ENCODE measurements at regions not wholly inside any gene's neighbourhood (a gene's known extent, or its start where the extent isn't known, plus 50 kb on each side); places are given as distances from the start of the nearest gene placed in this dataset.

DNA sequence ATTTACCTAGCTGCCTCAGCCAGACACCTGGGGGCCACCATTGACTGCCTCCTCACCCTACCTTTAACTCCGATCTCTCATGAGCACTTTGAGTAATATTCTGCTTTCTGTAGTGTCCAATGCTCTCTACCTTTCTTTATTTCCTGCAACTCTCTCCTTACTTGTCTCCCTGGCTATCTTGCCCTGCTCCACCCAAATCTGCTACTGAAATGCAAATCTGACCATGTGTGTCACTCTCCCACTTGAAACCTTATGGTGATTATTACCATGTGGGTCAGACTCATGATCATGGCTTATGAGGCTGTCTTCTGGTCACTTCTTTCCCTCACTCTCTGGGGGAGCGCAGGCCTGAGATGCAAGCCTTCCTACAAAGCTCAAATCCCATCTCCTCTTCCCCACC lies 83.3 kb downstream of the INSIG2 start:
- no peak for DNase-seq

DNA sequence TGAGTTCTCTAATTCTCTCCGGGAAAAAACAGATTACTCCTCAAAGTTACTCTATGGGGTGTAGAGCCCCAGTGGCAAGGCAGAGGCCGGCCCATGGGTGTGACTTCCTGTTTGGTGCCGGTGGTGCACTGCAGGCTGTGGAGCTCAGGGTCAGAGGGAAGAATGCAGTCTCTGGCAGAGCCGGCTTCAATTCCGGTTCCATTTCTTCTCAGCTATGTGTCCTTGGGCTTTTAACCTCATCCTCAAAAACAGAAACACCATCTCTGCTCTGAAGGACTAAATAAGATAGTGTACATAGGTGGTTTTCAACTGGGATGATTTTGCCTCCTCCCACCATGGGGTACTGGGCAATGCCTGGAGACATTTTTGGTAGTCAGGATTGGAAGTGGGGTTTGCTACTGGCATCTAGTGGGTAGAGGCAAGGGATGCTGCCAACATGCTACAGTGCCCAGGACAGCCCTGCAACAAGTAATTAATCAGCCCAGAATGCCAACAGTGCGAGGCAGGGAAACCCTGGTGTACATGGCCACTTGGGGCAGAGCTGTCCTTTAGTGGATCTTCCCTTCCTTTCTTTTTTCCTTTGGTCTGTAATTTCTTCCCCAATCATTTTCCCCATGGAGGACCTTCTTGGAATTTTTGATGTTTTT lies 81.2 kb downstream of the INSIG2 start:
- no peak for DNase-seq

DNA sequence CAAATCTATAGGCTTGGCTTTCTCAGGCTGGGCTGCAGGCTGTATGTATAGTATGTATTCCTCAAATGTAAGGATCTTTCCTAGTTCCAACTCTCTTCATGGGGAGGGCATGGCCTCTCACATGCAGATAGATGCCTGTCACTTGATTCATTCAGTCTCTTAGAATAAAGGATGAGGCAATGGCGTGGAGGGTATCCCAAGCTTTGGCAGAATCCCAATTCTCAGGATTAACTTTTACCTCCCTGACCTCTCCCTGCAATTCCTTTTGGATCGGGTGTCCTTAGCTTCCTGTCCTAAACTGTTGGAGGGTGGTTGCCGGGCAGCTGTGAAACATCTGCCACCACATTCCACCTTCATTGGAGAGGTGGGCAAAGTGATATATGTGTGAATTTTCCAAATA lies 80.3 kb downstream of the INSIG2 start:
- no peak for DNase-seq

DNA sequence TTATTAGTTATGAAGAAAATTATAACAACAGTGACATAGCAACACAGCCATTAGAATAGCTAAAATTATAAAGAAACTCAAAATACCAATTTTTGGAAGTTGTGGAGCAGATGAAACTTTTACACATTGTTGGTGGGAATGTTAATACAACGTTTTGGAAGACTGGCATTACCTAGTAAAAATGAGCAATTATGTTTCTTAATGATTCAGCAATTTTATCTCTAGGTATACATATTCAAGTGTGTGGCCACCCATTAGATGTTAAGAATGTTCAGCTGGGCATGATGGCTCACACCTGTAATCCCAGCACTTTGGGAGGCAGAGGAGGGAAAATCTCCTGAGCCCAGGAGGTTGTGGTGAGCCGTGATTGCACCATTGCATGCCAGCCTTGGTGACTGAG lies 78.8 kb downstream of the INSIG2 start:
- DNase-seq, result no peak

DNA sequence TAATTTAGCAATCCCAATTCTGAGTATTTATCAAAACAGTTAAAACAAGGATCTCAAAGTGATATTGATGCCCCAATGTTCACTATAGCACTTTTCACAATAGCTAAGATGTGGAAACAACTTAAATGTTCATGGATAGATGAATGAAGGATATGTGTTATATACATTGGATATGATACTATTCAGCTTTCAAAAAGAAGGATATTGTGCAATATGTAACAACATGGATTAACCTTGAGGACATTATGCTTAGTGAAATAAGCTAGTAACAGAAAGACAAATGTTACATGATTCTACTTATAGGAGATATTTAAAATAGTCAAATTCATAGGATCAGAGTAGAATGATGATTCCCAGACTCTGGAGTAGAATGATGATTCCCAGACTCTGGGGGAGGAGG lies 78.0 kb downstream of the INSIG2 start:
- no peak for DNase-seq

DNA sequence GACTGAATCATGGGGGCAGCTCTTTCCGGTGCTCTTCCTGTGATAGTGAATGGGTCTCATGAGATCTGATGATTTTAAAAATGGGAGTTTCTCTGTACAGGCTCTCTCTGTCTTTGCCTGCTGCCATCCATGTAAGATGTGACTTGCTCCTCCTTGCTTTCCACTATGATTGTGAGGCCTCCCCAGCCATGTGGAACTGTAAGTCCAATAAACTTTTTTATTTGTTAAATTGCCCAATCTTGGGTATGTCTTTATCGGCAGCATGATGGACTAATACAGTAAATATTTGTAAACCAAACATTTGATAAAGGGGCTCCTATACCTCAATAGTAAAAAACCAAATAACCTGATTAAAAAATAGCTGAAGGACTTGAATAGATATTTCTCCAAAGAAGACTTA lies 77.3 kb downstream of the INSIG2 start:
- no peak for DNase-seq
